CD4-positive, alpha-beta T cell treated with Interferon alpha-2 for 1 hour (primary cell): ENCODE measurements at regions not wholly inside any gene's neighbourhood (a gene's known extent, or its start where the extent isn't known, plus 50 kb on each side); places are given as distances from the start of the nearest gene placed in this dataset.

Source experiments
- DNase-seq, 2 donors: peaks; one replicate each; pipeline ENCODE4 v3.0.0-alpha.2; 2020 to 2022

DNA sequence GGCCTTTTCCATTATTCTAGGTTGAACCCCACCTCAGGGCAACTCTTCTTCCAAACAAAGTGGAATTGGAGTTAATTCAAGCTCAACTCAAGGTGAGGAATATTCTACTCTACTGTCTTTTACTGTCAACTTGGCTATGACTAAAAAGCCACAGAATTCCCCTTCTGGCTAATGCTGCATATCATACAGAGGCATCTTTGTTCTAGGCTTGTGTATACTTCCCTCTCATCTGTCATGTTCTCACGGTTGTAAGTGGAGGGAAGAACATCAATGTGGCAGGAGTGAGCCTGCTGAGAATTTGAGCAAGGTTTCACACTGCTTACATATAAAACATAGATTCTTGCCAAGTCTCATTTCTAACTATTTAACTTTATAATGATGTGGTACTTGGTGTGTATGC, 921.4 kb upstream of the CNTN5 start:
- no peak for DNase-seq

DNA sequence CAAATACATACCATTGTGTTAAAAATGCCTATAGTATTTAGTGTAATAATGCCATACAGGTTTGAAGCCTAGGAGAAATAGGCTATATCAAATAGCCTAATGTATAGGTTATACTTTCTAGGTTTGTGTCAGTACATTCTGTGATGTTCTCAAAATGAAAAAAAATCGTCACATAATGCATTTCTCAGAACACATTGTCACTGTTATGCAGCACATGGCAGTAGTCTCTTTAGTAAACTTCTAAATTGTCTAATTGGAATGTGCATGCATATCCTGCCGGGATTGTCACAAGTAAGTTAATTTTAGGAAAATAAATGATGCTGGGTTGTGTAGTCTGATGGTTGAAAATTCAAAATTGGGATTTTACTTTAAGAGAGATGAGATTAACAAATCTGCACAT, 920.1 kb upstream of the CNTN5 start:
- no peak for DNase-seq

DNA sequence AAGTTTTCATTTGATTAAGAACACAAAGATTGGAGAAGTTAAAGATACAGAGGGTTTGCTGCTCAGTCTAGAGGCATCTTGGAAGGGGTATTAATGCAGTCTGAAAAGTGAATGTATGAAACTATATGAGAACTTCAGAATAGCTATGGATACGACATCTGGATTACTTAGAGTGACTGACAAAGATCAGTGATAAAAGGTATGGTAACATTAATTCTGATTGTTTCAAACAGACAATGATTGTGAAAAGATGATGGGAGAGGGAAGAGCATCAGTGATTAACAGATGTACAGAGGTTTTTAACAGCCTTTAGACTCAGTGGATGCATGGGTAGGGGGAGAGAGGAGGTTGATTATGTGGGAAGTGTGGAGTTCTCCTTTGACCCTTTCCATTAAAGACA, 919.4 kb upstream of the CNTN5 start:
- DNase-seq = no peak

DNA sequence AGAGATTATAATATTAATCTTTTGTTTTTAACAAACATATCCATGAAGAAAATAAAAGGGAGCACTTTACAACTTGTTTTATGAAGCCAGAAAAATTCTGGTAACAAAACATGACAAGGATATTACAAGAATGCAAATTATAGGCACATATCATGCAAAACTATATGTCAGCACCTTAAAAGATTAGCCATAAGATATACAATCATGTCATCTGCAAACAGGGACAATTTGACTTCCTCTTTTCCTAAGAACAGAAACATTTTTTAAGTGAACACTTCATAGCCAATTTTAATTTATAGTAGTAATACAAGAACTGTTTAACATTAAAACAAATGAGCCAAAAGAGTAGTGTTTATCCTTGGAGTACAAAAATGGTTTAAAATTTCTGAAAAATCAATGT, 916.5 kb upstream of the CNTN5 start:
- no peak for DNase-seq

DNA sequence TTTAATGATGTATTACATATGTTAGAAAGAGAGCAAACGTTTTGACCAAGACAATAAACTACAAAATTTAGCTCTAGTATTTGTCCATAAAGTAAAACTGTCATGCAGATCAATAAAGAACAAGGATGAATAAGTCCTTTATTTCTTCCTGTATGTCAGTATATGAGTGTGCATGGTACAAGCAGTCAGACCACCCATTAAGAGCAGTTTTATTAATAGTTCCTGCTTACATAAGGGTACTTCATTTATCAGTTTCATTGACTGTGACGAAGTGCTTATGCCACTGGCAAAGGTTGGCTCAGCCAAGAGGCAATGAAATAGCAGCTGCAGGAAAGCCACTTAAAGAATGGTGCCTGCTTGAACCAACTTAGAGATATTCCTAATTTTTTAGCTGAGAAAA, 913.0 kb upstream of the CNTN5 start:
- DNase-seq = no peak

DNA sequence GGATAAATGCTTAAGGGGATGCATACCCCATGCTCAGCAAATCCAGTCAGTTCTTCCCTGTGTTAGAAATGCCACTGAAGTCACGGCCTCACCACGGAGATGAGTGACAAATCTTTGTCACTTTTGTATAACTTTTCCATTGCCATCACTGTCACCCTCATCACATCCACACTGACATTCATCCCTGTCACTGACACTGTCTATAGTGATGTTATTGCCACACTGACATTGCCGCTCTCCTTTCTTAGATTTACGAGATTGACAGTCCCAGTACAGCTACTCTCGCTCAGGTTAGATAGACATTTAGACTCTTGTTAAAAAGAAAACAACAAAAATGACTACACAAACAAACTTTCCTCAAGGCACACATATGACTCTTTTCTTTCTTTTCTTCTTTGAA, 910.7 kb upstream of the CNTN5 start:
- no peak for DNase-seq

DNA sequence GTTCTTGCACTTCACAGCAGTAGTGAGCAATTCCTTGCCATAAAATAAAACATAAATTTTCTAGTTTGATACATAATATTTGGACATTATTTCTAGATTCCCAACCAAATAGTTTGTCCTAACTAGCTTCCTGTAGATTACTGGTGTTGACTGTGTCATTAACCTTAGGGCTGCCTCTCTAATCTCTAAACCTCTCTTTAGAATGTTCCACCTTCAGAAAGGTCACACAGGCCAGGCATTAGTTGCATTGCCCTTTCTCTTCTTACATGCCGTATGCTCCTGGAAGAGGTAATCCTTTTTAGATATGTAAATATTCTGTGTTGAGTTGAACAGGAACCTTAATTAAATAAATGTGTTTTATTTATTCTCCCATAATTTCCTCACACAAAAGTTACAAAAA, 904.9 kb upstream of the CNTN5 start:
- no peak for DNase-seq

DNA sequence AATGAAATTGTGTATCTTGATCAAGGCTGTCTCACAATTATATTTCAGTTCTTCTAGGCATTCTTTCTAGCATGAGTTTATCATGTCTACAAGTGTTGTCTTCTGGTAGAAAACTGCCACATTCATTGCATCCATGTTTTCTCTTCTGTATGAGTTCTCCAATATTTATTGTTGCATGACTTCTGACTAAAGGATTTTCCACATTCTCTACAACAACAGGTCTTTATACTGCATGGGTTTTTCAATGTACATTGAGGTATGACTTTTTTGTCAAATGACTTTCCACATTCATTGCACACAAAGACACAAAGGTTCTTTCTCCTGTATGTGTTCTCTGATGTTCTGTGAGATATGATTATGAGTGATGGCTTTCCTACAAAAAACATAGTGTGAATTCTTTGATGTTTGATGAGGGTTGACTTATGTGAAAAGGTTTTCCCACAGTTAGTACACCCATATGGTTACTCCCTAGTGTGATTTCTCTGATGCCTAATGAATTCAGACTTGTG, 890.6 kb upstream of the CNTN5 start:
- no peak for DNase-seq

DNA sequence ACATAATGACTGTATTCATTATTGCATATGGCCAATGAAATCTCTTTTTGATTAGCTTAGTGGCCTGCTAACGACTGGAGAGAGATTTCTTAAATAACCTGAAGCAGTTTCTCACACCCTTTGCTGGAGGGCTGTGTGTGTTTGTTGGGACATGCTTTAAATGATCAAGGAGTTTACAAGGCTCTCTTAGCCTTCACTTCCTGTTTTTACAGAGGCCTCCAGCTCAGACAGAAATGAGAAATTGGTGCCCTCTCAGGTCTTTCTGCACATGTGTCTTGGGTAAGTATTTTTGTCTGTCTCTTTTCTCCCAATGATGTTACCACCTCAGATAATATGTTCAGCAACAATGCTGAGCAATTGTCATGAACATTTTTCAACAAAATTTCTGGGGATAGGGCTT, 884.4 kb upstream of the CNTN5 start:
- no peak for DNase-seq

DNA sequence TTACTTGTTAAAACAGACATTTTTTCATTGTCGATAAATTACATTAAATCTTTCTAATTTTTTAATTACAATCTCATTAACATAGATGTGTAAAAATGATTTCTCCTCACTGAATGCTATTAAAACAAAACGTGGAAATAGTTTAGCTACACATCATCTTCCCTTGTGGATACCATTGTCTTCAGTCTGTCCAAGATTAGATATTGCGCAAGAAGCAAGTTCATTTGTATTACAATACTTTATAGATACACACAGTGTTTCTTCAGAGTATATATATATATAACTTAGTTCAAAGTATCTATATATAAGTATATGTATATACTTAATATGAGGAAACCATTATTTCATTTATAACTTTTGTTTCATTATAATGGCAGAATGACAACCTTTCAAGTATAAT, 883.3 kb upstream of the CNTN5 start:
- no peak for DNase-seq

DNA sequence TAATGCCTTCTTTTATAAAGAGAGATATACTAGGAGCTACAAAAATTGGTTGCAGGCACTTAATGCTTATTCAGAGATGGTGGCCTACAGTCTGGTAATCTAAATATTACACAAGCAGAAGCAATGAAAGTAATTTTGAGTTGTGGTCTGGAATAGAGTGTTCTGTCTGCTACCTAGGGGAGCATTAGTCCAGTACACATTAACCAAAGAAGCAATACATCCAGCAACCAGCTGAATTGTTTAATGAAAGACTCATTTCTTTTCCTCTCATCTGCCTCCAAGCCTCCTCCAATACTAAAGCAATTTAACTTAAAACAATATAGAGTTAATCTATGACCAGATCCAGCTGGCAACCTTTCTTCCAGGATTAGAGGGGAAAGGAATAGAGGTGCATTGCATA, 877.1 kb upstream of the CNTN5 start:
- DNase-seq = no peak

DNA sequence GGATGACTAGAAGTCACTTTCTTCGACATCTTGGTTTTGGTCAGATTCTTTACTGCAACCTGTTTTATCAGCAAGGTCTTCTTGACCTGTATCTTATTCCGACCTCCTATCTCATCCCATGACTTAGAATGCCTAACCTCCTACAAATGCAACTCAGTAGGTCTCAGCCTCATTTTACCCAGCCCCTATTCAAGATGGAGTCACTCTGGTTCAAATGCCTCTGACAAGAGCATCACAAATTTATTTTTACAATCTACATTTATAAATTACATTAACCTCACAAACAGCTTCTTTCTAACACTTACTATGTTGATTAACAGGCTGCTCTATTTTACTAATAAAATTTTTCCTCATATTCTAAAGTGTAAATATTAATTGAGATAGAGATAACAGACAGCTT, 867.0 kb upstream of the CNTN5 start:
- no peak for DNase-seq

DNA sequence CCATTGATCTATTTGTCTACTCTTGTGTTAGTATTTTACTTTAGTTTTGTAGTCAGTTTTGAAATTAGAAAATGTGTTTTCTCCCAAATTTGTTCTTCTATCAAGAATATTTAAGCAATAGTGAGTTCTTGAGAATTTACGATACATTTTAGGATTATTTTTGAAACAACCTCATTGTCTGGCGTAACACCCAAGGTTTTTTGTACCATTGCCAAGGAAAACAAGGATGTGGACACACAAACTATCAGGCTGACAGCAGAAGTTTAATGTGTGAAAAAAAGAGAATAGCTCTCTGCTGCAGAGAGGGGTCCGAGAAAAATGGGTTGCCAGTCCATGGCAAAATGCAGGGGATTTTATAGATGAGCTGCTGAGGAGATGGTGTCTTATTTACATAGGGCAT, 865.1 kb upstream of the CNTN5 start:
- no peak for DNase-seq

DNA sequence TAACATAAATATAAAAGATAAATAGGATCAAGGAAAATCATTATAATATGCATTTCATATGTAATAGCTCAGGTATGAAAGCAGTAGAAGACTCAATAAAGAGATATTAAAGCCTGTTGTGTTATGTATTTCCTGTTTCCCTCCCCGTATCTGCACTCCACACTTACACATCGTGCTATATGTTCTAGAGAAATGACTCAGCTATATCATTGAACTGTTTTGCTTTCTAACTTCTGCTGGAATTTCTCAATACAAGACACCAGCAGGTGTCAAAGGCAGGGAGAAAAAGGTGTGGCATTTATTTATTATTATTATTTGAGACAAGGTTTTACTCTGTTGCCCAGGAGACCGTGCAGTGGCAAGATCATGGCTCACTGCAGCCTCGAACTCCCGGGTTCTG, 842.8 kb upstream of the CNTN5 start:
- DNase-seq = no peak

DNA sequence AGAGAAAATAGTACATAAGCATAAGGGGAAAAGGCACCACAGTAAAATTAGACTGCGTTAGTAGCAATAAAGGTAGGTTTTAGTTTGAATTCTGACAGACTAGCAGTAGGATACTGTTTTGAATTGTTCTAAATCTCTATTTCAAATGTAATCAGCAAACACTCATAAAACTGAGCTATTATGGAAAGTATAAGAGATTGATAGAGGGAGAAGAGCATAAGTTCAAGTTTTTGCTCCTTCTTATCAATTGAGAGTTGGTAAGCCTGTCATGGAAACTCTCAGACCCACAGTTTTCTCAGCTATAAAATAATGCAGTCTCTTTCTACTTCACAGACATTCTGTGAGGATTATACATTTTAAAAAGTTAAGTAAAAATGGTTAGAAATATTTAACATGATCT, 840.2 kb upstream of the CNTN5 start:
- no peak for DNase-seq

DNA sequence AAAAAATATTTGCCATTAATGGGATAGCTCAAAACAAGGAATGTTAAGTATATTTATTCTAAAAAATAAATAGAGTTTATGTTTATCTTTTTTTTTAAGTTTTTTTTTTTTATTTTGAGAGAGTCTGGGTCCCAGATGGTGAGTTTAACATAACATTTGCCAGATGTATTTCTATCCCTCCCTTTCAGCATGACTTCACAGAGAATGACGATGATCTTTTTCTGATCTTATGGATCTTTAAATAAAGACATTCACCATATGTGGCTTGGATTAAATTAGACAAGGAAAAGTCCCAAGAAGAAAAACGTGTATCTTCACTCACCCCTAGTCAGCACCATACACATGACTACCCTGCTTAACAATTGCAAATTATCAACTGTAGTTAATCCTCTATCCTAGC, 839.8 kb upstream of the CNTN5 start:
- DNase-seq = no peak

DNA sequence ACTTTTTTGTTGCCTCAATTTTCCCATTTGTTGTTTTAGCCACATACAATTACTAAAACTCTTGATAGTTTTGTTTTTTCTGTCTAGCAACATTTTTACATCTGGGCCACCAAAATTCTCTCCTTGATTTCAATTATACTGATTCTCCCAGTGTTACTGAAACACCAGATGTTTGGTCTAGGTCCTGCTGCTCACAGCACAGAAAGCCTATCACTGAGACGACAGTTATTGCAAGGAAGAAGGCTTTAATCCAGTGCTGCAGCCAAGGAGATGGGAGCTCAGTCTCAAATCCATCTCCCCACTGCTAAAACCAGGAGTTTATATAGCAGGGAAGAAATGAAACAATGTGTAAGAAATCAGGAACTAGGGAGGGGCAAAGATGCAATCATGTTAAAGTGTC, 837.7 kb upstream of the CNTN5 start:
- no peak for DNase-seq

DNA sequence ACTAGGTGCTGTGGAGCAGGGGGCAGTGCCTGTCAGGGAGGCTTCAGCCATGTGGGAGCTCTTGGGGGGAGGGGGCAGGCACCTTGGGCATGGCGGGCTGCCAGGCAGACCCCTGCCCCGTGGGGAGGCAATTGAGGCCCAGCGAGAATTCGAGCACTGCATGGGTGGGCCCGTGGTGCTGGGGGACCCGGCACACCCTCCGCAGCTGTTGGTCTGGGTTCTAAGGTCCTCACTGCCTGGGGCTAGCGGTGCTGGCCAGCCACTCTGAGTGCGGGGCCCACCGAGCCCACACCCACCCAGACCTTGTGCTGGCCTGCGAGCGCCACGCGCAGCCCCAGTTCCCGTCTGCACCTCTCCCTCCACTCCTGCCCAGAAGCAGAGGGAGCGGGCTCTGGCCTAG, 835.5 kb upstream of the CNTN5 start:
- DNase-seq = no peak

DNA sequence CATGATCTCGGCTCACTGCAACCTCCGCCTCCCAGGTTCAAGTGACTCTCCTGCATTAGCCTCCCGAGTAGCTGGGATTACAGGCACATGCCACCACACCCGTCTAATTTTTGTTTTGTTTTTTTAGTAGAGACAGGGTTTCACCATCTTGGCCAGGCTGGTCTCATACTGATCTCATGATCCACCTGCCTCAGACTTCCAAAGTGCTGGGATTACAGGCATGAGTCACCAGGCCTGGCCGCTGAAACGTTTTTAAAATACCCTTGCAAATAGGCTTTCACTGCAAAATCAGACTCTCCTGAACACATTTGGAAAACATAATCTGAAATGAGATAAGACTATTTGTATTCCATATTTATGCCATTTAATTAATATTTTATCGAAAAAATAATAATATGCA, 826.1 kb upstream of the CNTN5 start:
- DNase-seq = no peak

DNA sequence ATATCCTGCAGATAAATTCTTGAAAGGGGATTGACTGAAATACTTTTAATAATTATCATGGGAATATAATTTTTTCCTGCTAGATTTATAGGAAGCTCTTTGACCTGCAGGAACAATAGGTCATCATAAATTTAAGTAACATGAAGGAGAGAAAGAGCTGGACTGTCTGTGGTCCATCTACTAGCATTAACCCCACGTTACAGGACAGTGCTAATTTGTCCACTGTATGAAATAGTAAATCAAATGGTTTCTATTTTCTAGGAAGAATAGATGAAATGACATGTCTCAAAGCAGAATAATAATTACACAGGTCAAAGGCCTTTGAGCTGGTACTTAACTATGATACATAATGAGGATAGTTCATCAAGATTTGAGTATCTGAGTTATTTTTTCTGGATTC, 825.4 kb upstream of the CNTN5 start:
- no peak for DNase-seq

DNA sequence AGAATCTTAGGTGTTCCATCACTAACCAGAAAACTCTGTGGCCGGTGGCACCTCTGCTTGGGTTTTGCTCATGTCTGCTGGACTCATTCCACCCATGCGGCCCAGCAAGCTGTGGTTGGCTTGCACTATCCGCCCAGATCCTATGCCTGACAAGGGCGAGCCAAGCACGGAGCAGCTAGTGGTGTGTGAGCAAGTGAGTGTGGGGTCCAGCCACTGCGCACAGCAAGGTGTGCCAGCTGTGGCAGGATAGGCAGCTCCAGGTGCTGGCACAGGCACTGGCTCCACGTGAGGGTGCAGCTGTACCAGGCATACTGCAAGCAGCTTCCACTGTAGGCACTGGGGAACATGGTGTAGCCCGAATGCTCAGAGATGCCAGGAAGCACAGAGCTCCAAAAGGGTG, 813.7 kb upstream of the CNTN5 start:
- DNase-seq = no peak

DNA sequence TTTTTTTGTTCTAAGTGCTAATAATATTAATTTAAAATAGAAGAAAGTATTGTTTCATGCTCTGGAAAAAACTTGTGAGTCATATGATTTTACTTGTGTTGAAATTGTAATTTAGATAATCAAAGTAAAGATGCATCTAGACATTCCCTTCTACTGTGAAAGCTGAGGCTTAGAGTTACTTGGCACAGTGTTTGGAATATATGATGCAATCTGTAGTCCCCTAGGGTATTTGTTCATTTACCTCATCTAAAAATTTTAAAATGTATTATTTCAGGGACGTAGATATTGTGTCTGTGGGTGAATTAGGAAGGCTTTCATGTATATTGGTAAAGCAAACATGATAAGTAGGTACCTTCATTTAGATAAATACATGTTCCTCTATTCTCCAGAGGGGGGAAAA, 793.5 kb upstream of the CNTN5 start:
- no peak for DNase-seq

DNA sequence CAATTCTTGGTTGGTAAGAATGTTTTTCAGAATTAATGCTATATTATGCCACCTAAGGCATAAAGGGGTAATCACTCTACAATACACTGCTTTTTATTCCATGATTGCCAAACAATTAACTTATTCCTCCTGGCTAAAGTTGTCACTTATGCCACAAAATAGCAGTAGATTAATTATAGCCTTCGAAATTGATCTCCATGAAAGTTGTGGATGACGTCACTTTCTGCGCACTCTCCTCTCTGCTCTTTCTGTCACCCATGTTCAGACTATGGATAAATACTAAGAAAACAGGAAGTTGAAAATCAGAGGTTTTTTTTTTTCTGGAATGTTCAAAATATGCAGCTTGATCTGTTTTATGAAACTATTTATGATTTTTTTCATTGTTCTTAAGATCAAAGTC, 790.1 kb upstream of the CNTN5 start:
- DNase-seq = no peak

DNA sequence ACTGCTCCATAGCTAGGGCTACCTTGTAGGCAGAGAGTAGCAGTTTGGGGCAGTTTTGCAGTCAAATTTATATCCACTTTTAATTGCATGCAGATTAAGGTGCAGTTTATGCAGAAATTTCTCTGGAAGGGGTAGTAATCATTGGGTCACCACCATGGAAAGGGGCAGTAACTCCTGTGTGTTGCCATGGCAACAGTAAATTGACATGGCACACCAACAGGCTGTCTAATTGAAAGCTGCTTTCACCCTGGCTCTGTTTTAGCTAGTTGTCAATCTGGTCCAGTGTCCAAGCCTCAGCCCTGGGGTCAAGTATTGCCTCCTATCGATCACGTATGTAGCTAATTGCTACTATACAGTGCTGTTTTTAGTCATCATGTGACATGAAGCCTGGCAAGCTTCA, 786.1 kb upstream of the CNTN5 start:
- no peak for DNase-seq

DNA sequence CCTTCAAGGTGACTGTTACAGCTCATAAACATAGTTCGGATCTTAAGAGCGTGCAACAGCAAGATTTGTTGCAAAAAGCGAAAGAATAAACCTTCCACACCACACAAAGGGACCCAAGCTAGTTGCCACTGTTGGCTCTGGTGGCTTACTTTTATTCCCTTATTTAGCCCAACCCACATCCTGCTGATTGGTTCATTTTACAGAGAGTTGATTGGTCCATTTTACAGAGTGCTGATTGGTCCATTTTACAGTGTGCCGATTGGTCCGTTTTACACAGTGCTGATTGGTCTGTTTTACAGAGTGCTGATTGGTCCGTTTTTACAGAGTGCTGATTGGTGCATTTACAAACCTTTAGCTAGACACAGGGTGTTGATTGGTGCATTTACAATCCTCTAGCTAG, 776.9 kb upstream of the CNTN5 start:
- no peak for DNase-seq

DNA sequence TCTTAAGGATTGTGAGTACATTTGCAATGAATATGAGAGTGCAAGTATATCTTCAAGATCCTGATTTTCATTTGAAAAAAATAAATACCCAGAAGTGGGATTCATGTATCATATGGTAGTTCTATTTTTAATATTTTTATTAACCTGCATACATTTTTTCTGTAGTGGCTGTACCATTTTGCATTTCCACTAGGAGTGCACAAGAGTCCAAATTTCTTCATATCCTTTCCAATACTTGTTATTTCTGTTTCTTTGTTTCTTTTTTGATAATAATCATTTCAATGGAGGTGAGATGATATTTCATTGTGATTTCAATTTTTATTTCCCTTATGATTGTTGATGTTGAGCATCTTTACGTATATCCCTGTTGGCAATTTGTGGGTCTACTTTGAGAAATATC, 759.8 kb upstream of the CNTN5 start:
- DNase-seq = no peak
